ENCODE measurements at regions not wholly inside any gene's neighbourhood (a gene's known extent, or its start where the extent isn't known, plus 50 kb on each side); places are given as distances from the start of the nearest gene placed in this dataset.

- TF ChIP-seq CTCF (IDR thresholded peaks at IDR 0.05) (no peak), POLR2A (IDR thresholded peaks at IDR 0.05) (no peak)
These were observed 955.1 kb downstream of the TMTC2 start for GRCh38 chr12:83641789-83642188.

Measured in adrenal gland (tissue), 5 donors.